ENCODE measurements at regions not wholly inside any gene's neighbourhood (a gene's known extent, or its start where the extent isn't known, plus 50 kb on each side); places are given as distances from the start of the nearest gene placed in this dataset.

GRCh38 chr14:22177870-22178269 is 411.2 kb downstream of the DAD1 start:
- TF ChIP-seq TARDBP (IDR thresholded peaks at IDR 0.05) (no peak), PKNOX1 (IDR thresholded peaks at IDR 0.05) (no peak), HDGF (IDR thresholded peaks at IDR 0.05; ENCODE audit: borderline replicate concordance) (no peak), ZNF384 (IDR thresholded peaks at IDR 0.05) (no peak), SP1 (IDR thresholded peaks at IDR 0.05) (no peak), LEF1 (IDR thresholded peaks at IDR 0.05; ENCODE audit: borderline replicate concordance) (no peak), FOXM1 (IDR thresholded peaks at IDR 0.05; ENCODE audit: borderline replicate concordance) (no peak), ARNT (IDR thresholded peaks at IDR 0.05) (no peak), FOXA1 (IDR thresholded peaks at IDR 0.05) (no peak)

Data from HEK293T (cell line).